ENCODE measurements at regions not wholly inside any gene's neighbourhood (a gene's known extent, or its start where the extent isn't known, plus 50 kb on each side); places are given as distances from the start of the nearest gene placed in this dataset.

DNA sequence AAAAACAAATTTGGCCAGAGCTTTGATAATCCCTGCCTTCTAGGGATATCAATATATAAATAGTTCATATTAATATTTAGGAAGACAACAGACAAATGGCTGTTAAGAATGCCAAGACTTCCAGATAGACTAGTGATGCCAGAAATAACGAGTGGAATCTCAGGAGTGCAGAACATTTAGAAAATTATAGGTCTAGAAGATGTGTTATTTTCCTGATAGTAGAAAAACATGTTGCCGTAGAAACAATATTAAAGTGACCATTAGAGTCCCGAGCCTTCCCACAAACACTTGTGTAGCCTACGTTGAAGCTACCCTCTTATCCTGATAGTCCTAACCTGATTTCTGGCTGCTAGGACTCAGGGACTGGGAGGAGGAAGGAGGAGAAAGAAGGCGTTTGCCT lies 54.3 kb upstream of the ITGA6 start:
- no peak for DNase-seq

DNA sequence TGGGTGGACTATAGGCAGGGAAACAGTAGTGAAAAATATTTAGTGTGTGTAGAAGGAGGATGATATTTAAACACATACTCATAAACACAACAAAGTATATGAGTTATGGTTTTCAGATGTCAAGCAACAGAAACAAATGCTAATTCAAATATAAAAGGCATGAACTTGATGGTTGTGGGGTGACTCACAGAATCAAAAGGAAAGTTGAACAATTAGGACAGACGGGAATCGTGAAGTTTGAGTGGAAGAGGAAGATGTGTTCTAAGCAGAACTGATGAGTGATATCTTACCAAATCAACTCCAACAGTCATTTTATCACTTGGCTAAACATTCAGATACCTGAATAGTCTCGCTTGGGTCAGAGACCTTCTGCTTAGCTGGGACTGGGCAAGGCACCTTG lies 53.6 kb upstream of the ITGA6 start:
- peak; percentile 38 for DNase-seq

DNA sequence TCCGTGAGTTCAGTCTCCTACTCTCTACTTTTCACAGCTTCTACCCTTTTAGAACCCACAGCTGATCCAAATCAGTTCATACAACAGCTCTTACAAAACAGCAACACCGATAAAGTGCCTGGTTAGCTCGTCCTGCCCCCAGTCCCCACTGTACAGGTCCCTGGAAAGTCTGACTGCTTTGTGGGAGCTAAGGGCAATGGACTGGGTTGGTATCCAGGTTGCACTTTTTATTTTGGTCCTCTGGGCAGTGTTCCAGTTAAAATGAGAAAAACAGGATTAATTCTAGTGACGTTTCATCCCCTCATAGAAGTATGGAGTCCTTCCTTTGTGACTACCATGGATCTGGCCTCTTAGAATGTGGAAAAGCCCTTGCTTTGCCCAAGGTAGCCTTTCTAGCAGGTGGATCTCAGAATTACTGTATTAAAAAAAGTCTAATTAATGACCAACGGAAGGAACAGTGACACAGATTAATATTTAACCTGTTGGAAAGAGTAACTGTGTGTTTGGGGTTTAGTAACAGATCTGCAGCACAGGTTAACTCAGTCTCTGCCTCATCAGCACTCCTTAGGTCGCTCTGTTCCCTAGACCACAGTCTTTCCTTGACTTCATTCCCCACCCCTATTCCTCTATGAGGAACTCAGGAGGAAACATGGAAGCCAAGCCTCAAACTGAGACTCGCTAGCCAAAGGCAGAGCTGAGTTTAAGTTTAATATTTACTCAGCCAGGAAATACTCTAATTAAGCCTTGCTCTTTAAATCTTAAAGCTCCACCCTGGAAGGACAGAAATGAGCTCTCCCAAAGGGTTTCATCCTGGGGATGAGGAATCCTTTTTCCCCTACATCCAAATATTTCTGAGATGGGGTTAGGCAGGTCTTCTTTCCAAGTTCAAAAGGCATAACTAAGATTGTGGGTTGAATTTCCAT lies 52.8 kb upstream of the ITGA6 start:
- no peak for DNase-seq

GRCh38 chr2:172375251-172375650 lies 52.1 kb upstream of the ITGA6 start:
- DNase-seq: no peak

- DNase-seq: no peak
These were observed 51.4 kb upstream of the ITGA6 start for GRCh38 chr2:172376016-172376415.

- no peak for DNase-seq
These were observed 50.8 kb upstream of the ITGA6 start for GRCh38 chr2:172376505-172377125.

GRCh38 chr2:172377408-172377807 lies 50.0 kb upstream of the ITGA6 start:
- no peak for DNase-seq
